ENCODE measurements at regions not wholly inside any gene's neighbourhood (a gene's known extent, or its start where the extent isn't known, plus 50 kb on each side); places are given as distances from the start of the nearest gene placed in this dataset.

- no peak overlapping the region for H3K9ac ChIP-seq (ENCODE audit: low read length)
- H3K4me3 ChIP-seq (ENCODE audit: low read depth in 1 of 2, low read length in 2 of 2) = no peak overlapping the region
- no peaks in the 10 kb centered on the region for H3K4me1 ChIP-seq (ENCODE audit: insufficient read depth, low read length)
- no peak overlapping the region for H3K27ac ChIP-seq (ENCODE audit: low read depth, low read length)
- H3K9me3 ChIP-seq (ENCODE audit: low read length) = no peaks in the 10 kb centered on the region
- H3K36me3 ChIP-seq (ENCODE audit: insufficient read depth, low read length) = no peaks in the 10 kb centered on the region
- H3K27me3 ChIP-seq (ENCODE audit: control insufficient read depth in 1 of 2, insufficient read depth in 2 of 2, low read length in 2 of 2) = no peaks in the 10 kb centered on the region
Measured at GRCh38 chr13:87094646-87095045, 576.5 kb upstream of the SLITRK5 start.

GRCh38 chr13:87100431-87100830 lies 570.7 kb upstream of the SLITRK5 start:
- Histone ChIP-seq H3K4me1 (ENCODE audit: insufficient read depth, low read length) (no peaks in the 10 kb centered on the region), H3K36me3 (ENCODE audit: insufficient read depth, low read length) (no peaks in the 10 kb centered on the region), H3K27me3 (ENCODE audit: control insufficient read depth in 1 of 2, insufficient read depth in 2 of 2, low read length in 2 of 2) (no peaks in the 10 kb centered on the region), H3K4me3 (ENCODE audit: low read depth in 1 of 2, low read length in 2 of 2) (no peak overlapping the region), H3K27ac (ENCODE audit: low read depth, low read length) (no peak overlapping the region), H3K9ac (ENCODE audit: low read length) (no peak overlapping the region), H3K9me3 (ENCODE audit: low read length) (no peaks in the 10 kb centered on the region)

DNA sequence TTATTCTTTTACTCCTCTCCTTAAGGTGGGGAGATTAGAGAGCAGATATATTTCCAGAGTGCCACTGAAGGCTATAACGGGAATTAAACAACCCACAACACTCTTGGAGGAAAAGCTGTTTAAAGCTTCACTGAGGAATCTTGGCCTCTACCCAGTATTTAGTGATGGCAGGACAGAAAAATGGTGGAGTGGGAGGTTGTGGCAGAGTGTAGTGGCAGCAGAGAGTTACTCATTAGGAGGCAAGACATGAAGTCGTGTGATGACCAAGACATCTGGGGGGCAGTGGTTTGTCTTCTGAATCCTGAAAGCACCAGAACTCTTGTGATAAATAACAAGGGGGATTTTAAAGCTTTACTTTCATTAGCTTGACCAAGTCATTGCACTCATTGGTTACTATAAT lies 563.5 kb upstream of the SLITRK5 start:
- Histone ChIP-seq H3K9me3 (ENCODE audit: low read length) (no peaks in the 10 kb centered on the region), H3K9ac (ENCODE audit: low read length) (no peak overlapping the region), H3K4me1 (ENCODE audit: insufficient read depth, low read length) (no peaks in the 10 kb centered on the region), H3K27ac (ENCODE audit: low read depth, low read length) (no peak overlapping the region), H3K4me3 (ENCODE audit: low read depth in 1 of 2, low read length in 2 of 2) (no peak overlapping the region), H3K36me3 (ENCODE audit: insufficient read depth, low read length) (no peaks in the 10 kb centered on the region), H3K27me3 (ENCODE audit: control insufficient read depth in 1 of 2, insufficient read depth in 2 of 2, low read length in 2 of 2) (no peaks in the 10 kb centered on the region)

DNA sequence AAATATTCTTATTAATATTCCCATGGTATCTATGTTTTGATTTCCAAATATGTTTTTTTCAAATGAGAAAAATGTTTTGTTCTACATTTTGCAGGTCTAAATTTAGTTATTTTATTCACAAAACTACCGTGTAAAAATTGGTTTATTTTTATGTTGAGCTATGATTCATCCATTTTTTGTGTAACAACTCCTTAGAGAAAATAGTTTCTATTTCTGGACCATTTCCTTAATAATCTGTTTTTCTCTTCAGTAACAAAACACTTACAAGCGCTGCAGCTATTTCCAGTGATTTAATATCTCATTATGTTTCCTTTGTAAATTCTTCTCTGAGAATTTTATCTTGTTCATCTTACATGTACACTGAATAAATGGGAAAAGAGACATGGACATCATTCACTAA lies 550.7 kb upstream of the SLITRK5 start:
- Histone ChIP-seq H3K9me3 (ENCODE audit: low read length) (no peaks in the 10 kb centered on the region), H3K4me3 (ENCODE audit: low read depth in 1 of 2, low read length in 2 of 2) (no peak overlapping the region), H3K9ac (ENCODE audit: low read length) (no peak overlapping the region), H3K27me3 (ENCODE audit: control insufficient read depth in 1 of 2, insufficient read depth in 2 of 2, low read length in 2 of 2) (no peaks in the 10 kb centered on the region), H3K4me1 (ENCODE audit: insufficient read depth, low read length) (no peaks in the 10 kb centered on the region), H3K27ac (ENCODE audit: low read depth, low read length) (no peak overlapping the region), H3K36me3 (ENCODE audit: insufficient read depth, low read length) (no peaks in the 10 kb centered on the region)

DNA sequence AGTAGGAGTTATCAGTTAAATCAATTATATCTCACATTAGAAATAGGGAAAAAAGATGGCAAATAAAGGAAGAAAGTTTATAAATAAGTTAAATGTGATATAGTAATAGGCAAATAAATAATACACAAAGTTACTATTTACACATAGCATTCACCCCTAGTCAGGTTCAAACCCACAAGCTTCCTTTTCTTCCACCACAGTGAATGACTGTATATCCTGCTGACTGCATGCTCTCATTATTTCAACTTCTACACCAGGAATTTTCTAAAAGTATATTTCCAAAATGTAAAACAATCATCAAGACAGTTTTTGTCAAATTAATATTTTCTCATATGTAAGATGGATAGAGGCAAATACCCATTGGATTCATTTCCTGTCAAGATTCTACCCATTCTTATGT lies 548.6 kb upstream of the SLITRK5 start:
- Histone ChIP-seq H3K27me3 (ENCODE audit: control insufficient read depth in 1 of 2, insufficient read depth in 2 of 2, low read length in 2 of 2) (no peaks in the 10 kb centered on the region), H3K4me1 (ENCODE audit: insufficient read depth, low read length) (no peaks in the 10 kb centered on the region), H3K4me3 (ENCODE audit: low read depth in 1 of 2, low read length in 2 of 2) (no peak overlapping the region), H3K9me3 (ENCODE audit: low read length) (no peaks in the 10 kb centered on the region), H3K9ac (ENCODE audit: low read length) (no peak overlapping the region), H3K27ac (ENCODE audit: low read depth, low read length) (no peak overlapping the region), H3K36me3 (ENCODE audit: insufficient read depth, low read length) (no peaks in the 10 kb centered on the region)

DNA sequence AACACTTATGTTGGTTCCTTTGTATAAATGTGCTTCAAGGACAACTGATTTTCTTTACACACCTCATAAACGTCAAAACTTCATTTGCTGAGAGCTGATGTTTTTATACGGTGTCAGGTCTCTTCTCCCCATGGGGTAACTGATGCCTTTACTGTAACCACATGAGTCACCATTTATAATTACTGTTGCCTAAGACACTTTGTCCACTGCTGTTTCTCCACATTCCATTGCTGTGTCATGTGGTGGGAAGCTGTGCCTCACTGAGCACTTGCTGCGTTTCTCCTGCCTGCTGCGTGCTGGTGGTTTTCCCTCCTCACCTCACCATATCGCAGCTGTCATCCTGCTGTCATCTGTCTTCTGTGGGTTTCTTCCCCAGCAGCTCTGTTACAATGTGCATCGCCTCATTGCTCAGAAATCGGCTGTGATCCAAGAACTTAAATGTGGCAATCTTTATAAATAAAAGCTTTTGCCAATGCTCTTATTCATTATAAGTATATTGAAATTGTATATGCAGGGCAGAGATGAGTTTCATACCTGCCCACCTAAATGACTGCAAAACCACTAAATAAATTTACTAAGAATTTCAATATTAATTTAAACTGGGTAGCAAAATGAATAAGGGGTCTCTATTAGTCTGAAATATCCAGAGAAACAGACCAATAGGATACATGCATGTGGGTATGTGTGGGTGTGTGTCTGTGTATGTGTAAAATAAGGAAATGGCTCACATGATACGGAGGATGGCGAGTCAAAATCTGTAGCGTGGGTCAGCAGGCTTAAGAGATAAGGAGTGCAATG lies 547.0 kb upstream of the SLITRK5 start:
- Histone ChIP-seq H3K36me3 (ENCODE audit: insufficient read depth, low read length) (no peaks in the 10 kb centered on the region), H3K27ac (ENCODE audit: low read depth, low read length) (no peak overlapping the region), H3K4me1 (ENCODE audit: insufficient read depth, low read length) (no peaks in the 10 kb centered on the region), H3K9me3 (ENCODE audit: low read length) (no peaks in the 10 kb centered on the region), H3K9ac (ENCODE audit: low read length) (no peak overlapping the region), H3K27me3 (ENCODE audit: control insufficient read depth in 1 of 2, insufficient read depth in 2 of 2, low read length in 2 of 2) (no peaks in the 10 kb centered on the region), H3K4me3 (ENCODE audit: low read depth in 1 of 2, low read length in 2 of 2) (no peak overlapping the region)

DNA sequence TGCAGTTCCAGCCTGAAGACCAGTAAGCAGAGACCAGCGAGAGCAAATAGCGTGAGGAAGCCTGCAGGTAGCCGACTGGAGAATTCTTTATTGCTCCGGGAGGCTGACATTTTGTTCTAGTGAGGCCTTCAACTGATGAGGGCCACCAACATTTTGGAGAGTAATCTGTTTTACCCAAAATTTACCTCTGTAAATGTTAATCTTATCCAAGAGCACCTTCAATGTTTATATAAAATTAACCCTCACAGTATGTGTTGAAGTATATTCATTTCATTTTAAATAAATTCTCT lies 546.4 kb upstream of the SLITRK5 start:
- Histone ChIP-seq H3K36me3 (ENCODE audit: insufficient read depth, low read length) (no peaks in the 10 kb centered on the region), H3K27ac (ENCODE audit: low read depth, low read length) (no peak overlapping the region), H3K9me3 (ENCODE audit: low read length) (no peaks in the 10 kb centered on the region), H3K9ac (ENCODE audit: low read length) (no peak overlapping the region), H3K4me3 (ENCODE audit: low read depth in 1 of 2, low read length in 2 of 2) (no peak overlapping the region), H3K27me3 (ENCODE audit: control insufficient read depth in 1 of 2, insufficient read depth in 2 of 2, low read length in 2 of 2) (no peaks in the 10 kb centered on the region), H3K4me1 (ENCODE audit: insufficient read depth, low read length) (no peaks in the 10 kb centered on the region)

DNA sequence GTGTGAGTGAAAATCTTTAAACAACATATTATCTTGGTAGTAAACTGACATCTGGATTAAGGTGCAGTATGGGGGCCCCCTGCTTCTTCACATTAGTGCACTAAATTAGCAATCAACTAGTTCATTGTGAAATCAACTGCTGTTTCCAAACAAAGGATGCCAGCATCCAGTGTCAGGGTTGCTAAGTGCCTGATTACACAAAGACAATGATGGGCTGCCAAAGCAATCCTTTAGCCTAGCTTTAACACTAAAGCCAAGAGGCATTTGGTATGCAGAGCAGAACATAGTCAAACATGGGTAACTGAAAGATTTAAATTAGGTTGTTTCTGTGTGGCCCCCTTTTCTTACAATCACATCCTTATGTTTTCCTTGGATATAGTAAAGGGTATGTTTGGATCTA lies 543.1 kb upstream of the SLITRK5 start:
- Histone ChIP-seq H3K27me3 (ENCODE audit: control insufficient read depth in 1 of 2, insufficient read depth in 2 of 2, low read length in 2 of 2) (no peaks in the 10 kb centered on the region), H3K27ac (ENCODE audit: low read depth, low read length) (no peak overlapping the region), H3K4me1 (ENCODE audit: insufficient read depth, low read length) (no peaks in the 10 kb centered on the region), H3K9me3 (ENCODE audit: low read length) (no peaks in the 10 kb centered on the region), H3K4me3 (ENCODE audit: low read depth in 1 of 2, low read length in 2 of 2) (no peak overlapping the region), H3K36me3 (ENCODE audit: insufficient read depth, low read length) (no peaks in the 10 kb centered on the region), H3K9ac (ENCODE audit: low read length) (no peak overlapping the region)

DNA sequence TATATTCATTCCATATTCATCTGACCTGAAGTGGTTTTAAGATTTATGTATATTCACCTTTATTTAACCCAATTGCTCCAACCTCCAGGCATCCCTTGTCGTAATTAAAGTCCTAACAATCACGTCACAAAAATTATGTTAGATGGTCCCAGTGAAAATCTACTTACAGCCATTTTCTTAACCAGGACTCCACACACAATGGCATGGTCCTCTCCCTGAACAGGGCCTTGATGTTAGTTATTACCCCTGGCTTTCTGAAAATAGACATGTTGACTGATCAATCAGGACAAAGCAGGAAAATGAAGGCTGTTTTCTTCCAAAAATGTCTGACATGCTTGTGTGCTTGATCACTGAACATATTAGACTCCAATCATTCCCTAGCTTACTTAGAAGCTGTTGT lies 542.7 kb upstream of the SLITRK5 start:
- H3K36me3 ChIP-seq (ENCODE audit: insufficient read depth, low read length) = no peaks in the 10 kb centered on the region
- no peaks in the 10 kb centered on the region for H3K9me3 ChIP-seq (ENCODE audit: low read length)
- no peaks in the 10 kb centered on the region for H3K27me3 ChIP-seq (ENCODE audit: control insufficient read depth in 1 of 2, insufficient read depth in 2 of 2, low read length in 2 of 2)
- H3K4me1 ChIP-seq (ENCODE audit: insufficient read depth, low read length) = no peaks in the 10 kb centered on the region
- no peak overlapping the region for H3K4me3 ChIP-seq (ENCODE audit: low read depth in 1 of 2, low read length in 2 of 2)
- no peak overlapping the region for H3K27ac ChIP-seq (ENCODE audit: low read depth, low read length)
- H3K9ac ChIP-seq (ENCODE audit: low read length) = no peak overlapping the region

DNA sequence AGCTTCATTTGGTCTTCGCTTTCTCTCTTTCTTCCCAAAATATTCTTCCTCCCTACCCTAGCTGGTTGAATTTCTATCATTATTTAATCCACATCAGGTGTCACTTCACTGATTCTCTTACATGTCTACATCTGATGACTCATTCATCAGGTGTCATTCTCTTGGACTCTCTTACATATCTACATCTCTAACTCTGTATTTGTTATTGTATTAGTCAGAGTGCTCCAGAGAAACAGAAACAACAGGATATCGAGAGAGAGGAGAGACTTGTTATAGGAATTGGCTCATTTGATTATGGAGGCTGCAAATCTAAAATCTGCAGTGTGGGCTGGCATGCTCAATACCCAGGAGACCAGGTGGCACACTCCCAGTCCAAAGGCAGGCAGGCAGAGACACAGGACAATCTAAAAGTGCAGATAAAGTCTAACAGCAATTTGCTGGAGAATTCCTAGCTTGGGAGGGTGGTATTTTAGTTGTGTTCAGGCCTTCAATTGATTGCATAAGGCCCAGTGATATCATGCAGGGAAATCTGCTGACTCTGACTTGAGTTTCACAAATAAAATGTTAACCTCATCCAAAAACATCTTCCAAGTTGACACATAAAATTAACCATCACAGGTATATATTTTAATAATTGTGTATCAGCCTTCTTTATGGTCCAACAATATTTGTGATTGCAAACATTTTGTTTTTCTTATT lies 541.4 kb upstream of the SLITRK5 start:
- no peak overlapping the region for H3K9ac ChIP-seq (ENCODE audit: low read length)
- no peaks in the 10 kb centered on the region for H3K9me3 ChIP-seq (ENCODE audit: low read length)
- no peak overlapping the region for H3K27ac ChIP-seq (ENCODE audit: low read depth, low read length)
- H3K4me3 ChIP-seq (ENCODE audit: low read depth in 1 of 2, low read length in 2 of 2) = no peak overlapping the region
- H3K27me3 ChIP-seq (ENCODE audit: control insufficient read depth in 1 of 2, insufficient read depth in 2 of 2, low read length in 2 of 2) = no peaks in the 10 kb centered on the region
- H3K4me1 ChIP-seq (ENCODE audit: insufficient read depth, low read length) = no peaks in the 10 kb centered on the region
- H3K36me3 ChIP-seq (ENCODE audit: insufficient read depth, low read length) = no peaks in the 10 kb centered on the region

GRCh38 chr13:87130423-87130822 lies 540.7 kb upstream of the SLITRK5 start:
- H3K4me1 ChIP-seq (ENCODE audit: insufficient read depth, low read length) = no peaks in the 10 kb centered on the region
- H3K4me3 ChIP-seq (ENCODE audit: low read depth in 1 of 2, low read length in 2 of 2) = no peak overlapping the region
- no peak overlapping the region for H3K27ac ChIP-seq (ENCODE audit: low read depth, low read length)
- H3K36me3 ChIP-seq (ENCODE audit: insufficient read depth, low read length) = no peaks in the 10 kb centered on the region
- H3K9ac ChIP-seq (ENCODE audit: low read length) = no peak overlapping the region
- H3K27me3 ChIP-seq (ENCODE audit: control insufficient read depth in 1 of 2, insufficient read depth in 2 of 2, low read length in 2 of 2) = no peaks in the 10 kb centered on the region
- no peaks in the 10 kb centered on the region for H3K9me3 ChIP-seq (ENCODE audit: low read length)

DNA sequence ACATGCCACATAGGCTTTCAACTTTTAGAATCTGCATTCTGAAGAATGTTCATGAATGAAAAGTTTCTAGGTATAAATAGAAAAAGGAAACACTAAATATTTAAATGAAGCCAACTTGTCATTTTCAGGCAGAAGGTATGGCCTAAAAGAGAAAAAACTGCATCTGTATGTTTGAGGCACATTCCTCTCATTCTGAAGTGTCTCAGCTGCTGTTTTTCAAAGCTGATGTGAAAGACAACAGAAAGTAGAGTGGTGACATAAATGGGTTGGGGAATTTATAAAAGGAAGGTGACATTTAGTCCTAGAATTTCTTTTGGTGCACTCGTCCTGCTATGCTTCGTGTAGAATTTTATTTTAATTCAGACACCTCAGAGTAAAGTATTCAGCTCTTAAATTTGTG lies 539.6 kb upstream of the SLITRK5 start:
- H3K4me1 ChIP-seq (ENCODE audit: insufficient read depth, low read length) = no peaks in the 10 kb centered on the region
- no peak overlapping the region for H3K27ac ChIP-seq (ENCODE audit: low read depth, low read length)
- no peaks in the 10 kb centered on the region for H3K9me3 ChIP-seq (ENCODE audit: low read length)
- H3K9ac ChIP-seq (ENCODE audit: low read length) = no peak overlapping the region
- no peaks in the 10 kb centered on the region for H3K36me3 ChIP-seq (ENCODE audit: insufficient read depth, low read length)
- no peak overlapping the region for H3K4me3 ChIP-seq (ENCODE audit: low read depth in 1 of 2, low read length in 2 of 2)
- H3K27me3 ChIP-seq (ENCODE audit: control insufficient read depth in 1 of 2, insufficient read depth in 2 of 2, low read length in 2 of 2) = no peaks in the 10 kb centered on the region

Measured in muscle layer of colon (tissue), 2 donors.